HG03045 (cell line): ENCODE measurements at regions not wholly inside any gene's neighbourhood (a gene's known extent, or its start where the extent isn't known, plus 50 kb on each side); places are given as distances from the start of the nearest gene placed in this dataset.
"Not testable (repeated sequence)": the region's sequence is repeated elsewhere in the genome, so short reads cannot be mapped to it uniquely, and the experiment has no call there.

Experiments
- ATAC-seq: cut with Tn5 transposase; IDR thresholded peaks from one replicate; pipeline ENCODE4 v1.9.1; 2021; ENCODE audit warnings: mild to moderate bottlenecking, moderate library complexity; ENCODE audit not compliant: unreplicated experiment

DNA sequence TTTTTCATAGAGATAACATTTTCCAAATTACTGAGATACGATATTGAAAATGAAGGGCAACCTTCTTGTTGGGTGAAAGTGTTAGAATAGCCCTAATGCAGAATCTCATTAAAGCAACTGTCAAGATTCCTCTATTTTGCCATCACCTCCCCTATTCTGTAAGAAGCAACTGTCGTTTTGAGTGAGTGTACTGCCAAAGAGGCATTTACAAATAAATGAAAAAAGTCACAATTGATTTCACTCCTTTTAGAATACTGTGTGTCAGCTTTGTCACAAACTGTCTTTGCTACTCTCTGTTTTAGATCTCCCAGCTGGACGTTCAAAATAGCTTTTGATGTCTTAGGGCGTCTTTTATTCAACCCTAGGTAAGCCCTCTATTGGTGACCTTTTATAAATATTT, 322.8 kb upstream of the NAALADL2 start:
- no peak for ATAC-seq

DNA sequence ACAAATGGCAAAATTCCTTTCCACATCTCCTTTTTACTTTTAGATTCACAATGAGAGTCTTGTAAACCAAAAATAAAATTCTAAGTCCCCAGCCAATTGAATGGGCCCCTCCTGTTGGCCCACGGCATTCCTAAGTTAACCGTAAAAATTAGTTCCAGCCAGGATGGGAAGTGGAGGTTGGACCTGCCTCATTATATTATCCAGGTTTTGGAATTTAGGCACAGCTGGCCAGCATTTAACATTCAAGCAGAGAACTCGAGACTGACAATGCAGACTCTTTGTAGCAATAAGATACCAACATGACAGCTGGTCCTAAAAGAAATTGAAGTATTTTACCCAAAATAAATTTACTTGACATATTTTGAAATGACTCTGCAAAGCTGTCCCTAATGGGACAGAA, 321.0 kb upstream of the NAALADL2 start:
- no peak for ATAC-seq

DNA sequence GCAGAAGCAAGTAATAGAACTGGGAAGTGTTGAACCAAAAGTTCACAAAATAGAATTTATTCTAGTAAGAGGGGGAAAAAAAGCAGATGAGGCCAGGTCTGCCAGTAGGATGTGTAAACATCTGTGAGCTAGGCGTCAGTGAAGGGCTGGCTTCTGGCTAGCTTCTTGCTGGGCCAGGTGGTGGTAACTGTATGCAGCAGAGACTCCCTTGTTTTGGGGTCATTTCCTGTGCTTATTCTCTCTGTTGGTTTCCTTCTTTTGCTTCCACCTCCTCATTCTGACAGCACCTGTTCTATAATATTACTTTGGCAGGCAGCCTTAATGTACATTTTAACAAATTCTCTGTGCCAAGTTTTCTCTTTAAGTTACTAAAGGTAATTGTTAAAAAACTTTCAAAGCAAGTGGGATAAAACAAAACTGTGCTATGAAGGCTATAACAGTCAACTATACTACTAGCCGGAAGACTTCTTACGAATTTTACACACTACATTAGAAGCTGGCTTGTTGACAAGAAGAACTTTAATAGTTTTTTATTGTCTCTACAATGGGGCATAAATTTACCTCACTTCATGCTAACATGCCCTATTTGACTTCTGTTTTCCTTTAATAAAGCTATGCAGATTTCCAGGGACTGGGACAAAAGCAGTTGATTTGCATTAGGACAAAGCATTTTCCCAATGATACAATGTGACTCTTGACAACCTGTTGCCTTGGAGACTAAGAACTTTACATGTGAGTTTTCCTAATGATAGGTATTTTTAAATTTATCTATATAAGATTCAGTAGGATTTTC, 318.8 kb upstream of the NAALADL2 start:
- ATAC-seq, result no peak

DNA sequence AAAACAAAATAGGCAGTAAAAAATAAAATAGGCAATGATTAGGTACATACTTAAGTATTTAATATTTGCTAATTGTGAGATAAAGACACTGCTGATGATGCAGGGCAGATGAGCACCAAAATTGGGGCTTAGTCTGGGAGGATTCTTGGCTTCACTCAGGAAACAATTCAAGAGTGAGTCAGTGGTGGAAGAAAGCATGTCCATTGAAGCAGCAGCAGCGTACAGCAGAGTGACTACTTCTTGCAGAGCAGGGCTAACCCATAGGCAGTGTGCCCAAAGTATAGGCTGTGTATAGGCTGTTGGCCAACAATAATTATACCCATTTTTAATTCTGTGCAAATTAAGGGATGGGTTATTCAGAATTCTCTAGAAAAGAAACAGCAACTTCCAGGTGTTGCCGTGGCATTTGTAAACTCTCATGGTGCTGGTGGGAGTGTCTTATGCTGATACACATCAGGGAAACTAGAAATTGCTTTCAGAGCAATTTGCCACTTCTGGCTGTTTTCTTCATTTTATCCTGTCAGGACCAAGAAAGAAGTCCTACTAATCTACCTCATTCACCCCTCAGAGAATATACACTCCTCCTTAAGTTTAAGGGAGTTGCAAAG, 317.3 kb upstream of the NAALADL2 start:
- no peak for ATAC-seq

DNA sequence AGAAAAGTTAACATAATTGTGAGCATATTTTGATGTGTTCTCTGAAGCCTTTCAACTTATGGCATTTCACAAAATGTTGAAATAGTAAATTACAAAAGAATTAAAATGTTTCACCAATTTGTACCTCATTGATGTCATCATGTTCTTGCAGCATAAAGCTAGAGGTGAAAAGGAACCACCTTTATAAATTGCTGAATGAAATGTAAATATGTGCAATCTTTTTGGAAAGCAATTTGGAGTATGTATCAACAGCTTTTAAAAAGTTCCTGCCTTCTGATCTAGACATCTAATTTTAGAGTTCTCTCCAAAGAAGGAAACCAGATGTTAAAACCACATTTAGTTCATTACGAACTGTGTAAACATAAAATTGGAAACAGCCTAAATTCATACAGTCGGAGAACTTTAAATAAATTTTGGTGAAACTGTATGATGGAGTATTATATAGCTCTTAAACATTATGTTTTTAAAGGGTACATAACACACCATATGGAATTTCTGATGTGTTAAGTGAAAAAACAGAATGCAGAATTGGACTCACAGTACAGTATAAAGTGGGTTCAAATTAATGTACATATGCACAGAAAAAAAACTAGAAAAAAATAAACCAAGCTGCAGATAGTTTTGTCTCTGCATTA, 311.2 kb upstream of the NAALADL2 start:
- no peak for ATAC-seq

DNA sequence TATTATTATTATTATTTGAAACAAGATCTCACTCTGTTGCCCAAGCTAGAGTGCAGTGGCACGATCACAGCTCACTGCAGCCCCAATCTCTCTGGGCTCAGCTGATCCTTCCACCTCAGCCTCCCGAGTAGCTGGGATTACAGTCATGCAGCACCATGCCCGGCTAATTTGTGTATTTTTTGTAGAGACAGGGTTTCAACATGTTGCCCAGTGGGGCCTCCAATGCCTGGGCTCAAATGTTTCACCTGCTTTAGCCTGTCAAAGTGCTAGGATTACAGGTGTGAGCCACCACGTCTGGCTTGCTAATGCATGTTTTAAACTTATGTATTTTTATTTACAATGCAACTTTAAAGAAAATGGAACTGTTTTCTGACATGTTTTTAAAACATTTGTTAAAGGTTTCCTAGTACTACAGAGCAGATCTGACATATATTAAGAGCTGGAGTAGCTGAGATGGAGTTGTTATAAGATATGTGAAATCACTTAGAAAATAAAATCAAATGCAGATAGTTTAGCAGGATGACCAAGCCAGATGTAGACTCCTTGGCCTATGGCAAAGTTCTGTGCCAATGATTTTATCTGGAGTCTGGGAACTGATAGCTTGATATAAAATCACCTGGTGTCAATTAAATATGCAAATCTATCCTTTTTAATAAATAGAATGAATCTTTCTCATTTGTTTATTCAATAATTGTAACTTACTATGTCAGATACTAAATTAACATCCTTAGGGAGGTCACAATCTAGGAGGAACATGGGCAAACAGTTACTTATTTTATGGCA, 310.1 kb upstream of the NAALADL2 start:
- ATAC-seq, result no peak

DNA sequence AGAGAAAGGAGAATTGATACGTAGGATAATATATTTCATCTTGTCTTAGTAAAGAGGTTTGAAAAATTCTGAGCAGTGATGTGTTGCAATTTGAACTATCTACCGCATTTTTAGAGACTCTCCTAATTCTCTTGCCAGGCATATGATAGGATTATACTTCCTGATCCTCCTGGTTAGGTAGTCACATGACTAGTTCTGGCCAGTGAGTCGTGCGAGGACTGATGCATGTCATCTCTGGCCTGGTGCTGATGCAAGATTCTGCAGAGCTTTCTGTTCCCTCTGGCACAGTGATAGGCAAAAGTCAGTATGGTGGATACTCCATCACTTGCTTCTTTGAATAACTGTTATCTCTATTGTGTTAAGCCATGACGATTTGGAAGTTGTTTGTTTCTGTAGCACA, 277.6 kb upstream of the NAALADL2 start:
- ATAC-seq, result no peak

DNA sequence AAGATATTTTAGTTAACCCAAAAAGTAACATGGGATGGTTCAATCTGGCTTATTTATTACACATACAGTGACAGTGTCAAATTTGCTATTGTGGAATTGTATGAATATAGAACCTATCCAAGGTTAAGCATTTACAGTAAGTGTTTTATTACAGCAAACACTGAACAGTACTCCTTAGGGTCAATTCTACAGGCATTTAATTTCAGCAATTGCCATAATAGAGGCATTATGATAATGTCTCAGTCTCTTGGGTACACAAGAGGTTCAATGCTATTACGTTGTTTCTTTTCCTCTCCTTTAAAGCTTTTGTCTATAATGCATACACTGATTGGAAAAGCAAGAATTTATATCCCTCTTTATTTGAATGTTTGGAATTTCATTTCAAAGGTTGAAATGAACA, 275.7 kb upstream of the NAALADL2 start:
- no peak for ATAC-seq

DNA sequence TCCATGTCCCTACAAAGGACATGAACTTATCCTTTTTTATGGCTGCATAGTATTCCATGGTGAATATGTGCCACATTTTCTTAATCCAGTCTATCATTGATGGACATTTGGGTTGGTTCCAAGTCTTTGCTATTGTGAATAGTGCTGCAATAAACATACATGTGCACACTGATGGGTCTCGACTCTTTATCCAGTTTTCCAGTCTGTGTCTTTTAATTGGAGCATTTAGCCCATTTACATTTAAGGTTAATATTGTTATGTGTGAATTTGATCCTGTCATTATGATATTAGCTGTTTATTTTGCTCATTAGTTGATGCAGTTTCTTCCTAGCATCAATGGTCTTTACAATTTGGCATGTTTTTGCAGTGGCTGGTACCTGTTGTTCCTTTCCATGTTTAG, 272.0 kb upstream of the NAALADL2 start:
- not testable (repeated sequence) for ATAC-seq

DNA sequence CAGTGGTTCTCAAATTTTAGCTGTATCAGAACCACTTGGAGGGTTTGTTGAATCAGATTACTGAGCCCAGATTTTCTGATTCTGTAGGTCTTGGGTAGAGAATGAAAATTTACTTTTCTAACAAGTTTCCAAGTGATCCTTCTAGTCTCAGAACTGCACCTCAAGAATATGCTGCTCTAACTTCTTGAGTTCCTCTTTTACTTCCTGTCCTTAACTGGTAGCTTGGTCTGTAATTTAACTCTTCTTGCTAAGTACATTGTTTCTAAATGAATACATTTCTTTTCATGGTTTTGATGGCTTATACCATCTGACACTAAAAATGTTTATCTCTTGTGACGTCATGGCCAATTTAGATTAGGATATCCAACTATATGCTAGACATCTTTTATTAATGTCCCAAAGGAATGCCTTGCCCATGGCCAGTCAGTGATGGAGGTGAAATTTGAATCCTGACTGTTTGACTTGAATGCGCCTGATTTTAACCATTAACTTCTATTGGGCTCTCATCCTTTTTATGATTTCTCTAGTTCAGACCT, 262.6 kb upstream of the NAALADL2 start:
- ATAC-seq, result no peak

DNA sequence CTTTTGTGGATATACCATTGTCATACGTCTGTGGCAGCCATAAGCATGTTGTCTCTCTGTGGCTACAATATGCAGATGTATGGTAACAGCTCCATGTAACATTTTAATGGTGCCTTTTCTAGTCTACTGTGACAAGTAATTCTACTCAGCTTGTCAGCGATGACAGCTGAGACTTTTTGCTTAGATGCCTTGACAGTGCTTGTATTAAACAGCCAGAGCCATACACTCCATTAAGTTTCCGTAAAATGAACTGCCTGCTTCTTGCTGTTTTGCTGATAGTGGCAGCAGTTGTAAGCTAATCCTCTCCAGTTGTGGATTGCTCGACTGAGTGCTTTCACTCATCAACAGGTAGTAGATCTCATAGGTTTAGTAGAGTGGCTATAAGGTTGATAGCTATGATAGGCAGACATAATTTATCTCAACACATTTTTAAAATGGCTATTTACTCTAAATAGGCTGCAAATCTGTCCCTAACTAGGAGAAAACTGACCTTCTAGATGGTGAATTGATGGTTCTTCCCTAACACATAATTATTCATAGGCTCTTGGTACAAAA, 260.2 kb upstream of the NAALADL2 start:
- no peak for ATAC-seq

DNA sequence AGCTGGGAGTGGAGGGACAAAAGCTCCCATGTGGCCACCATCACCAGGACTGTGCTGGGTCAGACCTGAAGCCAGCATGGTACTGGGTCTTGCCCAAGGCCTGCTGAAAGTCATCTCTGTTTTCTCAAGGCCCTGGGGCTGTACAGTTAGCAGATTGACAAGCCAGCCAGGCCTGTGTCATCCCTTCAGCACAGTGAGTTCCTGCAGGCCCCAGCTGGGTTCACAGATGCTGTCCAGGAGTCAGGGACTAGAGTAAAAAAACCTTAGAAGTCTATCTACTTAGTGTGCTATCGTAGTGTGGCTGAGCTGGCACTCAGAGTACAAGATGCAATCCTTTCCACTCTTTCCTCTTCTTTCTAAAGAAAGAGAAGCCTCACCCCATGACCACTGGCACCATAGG, 246.0 kb upstream of the NAALADL2 start:
- ATAC-seq, result no peak

DNA sequence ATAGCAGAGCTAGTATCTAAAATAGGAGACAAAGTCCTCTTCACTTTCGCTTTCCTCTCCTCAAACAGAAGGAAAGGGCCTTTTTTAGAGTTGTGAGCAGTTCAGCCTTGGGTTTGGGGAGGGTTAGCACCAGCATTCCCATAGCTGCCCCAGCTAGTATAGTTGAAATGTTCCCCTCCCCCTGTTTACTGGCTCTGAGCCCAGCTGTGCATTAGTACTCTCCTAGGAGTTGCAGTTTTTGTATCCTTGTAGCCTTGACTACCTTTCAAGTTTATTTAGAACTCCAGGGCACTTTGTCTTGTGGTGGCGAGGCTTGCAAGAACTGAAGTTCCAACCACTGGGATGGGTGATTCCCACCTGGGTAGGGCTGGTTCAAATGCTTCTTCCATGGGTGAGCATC, 245.1 kb upstream of the NAALADL2 start:
- ATAC-seq, result no peak

DNA sequence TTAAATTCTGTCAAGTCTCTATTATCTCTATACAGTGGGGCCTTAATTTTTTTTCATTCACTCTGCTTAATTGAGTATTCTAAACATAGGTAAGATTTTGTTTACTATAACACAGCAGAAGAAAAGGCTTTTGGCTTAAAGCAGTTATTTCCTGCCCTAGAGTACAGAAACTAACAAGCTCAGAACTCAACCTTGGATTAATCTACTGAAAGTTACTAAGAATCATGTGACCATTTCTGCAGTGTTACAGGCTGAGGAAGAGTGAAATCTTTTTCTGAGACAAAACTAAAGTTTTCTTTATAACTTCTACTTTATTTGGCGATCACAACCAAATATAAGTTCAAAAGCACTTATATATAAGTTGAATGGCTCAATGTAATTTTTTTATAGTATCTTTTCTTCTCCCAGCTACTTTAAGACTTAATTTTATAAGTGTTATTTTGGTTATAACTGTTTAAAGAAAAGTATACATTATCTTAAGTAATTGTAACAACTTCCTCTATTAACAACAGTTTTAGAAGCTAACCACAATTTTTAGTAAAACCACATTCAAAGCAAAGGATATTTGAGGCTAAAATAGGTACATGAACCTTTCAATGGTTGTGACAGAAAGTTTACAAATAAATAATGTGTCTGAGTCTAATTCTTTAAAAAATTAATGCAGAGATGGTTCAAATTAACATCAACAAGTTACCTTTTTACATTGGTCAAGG, 240.6 kb upstream of the NAALADL2 start:
- no peak for ATAC-seq

DNA sequence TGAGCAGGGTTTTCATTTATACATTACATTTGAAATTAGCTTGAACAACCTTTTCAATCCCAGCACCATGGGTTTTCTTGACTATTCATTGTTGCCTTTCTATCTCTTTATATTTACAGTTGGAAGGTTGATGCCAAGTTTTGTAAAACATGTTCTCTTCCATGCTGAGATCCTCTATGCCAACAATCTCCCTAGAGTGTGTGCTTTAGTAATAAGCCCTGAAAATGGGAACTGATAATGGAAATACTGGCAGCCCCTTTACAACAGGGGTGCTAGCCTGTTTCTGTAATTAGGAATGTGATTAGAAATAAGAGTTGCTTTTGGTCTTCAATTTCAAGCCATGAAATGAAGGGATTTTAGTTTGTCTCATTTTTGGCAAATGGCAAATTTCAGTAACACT, 239.9 kb upstream of the NAALADL2 start:
- ATAC-seq, result no peak

DNA sequence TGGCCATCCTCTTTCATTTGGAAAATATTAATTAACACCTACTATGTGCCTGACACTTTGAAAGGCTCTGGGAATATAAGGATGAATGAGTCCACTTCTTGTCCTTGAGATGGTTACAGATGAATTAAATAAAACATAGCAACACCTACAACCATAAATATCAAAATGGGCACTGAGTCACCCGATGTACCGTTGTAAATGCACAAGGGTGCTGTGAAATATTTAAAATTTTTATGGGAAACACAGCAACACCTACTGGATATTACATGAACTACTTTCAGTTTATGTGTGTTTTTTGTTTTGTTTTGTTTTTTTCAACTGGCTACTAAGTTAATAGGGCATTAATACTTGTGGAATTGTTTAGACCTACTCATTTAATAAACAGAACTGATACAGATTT, 239.0 kb upstream of the NAALADL2 start:
- ATAC-seq, result no peak

DNA sequence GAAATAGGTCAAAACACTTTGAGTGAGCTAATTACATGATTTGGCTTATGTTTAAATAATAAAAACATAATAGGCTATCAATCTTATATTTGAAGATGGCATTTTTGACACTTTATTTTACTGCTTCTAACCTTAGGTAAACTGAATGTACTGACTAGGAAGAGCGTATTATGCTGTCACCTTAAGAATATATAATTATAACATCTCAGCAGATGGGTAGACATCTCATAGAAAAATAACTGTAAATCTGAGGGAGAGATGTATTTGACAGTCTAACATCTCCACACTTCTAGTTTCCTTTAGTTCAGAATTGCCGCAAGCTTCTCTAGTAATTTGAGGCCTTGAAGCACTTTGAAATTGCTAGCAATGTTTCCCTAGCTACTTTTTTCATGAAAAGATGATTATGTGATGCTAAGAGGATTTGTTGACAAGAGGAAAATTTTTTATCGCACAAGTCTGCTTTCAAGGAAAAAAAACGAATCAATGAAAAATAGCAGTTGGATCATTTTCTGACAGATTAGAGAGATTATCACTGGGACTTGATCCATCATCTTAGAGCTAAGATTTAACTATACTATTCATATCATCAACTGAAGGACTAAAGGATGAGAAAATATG, 238.2 kb upstream of the NAALADL2 start:
- ATAC-seq, result no peak

DNA sequence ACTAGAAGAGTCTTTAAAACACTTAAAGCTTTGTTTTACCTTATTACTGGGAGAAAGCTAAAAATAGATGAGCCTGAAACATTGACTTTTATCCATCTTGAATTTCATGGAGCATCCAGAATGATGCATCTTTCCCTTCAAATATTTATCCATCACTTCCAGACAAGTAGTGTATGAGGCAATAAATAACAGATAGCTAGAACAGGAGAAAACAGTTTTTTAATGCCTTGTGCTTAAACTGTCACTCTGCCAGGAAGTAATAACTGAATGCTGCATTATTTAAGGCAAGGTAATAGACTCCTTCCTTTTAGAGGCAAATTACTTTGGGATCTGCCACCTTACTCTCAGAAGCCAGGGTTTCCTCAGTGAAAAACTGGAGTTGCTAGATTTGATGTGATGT, 225.8 kb upstream of the NAALADL2 start:
- ATAC-seq, result no peak

DNA sequence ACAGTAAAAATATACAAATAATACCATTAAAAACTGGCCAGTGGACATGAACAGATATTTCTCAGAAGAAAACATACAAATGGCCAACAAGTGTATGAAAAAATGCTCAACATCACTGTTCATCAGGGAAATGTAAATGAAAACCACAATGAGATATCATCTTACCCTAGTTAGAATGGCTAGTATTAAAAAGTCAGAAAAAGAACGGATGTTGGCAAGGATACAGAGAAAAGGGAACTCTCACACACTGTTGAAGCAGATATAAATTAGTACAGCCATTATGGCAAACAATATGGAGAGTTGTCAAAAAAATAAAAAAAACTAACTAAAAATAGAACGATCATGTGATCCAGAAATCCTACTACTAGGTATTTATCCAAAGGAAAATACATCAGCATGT, 222.7 kb upstream of the NAALADL2 start:
- no peak for ATAC-seq

DNA sequence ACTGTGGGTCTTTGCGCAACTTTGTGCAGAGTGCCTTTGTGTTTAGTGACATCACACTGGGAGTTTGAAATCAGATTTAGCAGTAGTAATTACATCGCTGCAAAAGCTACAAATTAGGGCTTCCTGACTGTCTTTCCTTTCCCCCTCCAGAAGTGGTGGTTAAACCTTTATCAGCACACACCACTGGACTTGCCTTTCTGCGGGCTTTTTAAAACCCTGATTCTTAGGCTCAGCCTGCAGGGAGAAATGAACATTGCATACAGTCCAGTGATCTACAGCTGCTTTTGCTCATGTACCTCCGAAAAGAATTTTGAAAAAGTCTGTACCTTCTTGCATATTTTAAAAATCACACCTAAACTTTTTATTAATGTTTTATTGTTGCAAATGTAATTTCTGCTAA, 219.7 kb upstream of the NAALADL2 start:
- ATAC-seq, result no peak
